ENCODE measurements at regions not wholly inside any gene's neighbourhood (a gene's known extent, or its start where the extent isn't known, plus 50 kb on each side); places are given as distances from the start of the nearest gene placed in this dataset.

DNA sequence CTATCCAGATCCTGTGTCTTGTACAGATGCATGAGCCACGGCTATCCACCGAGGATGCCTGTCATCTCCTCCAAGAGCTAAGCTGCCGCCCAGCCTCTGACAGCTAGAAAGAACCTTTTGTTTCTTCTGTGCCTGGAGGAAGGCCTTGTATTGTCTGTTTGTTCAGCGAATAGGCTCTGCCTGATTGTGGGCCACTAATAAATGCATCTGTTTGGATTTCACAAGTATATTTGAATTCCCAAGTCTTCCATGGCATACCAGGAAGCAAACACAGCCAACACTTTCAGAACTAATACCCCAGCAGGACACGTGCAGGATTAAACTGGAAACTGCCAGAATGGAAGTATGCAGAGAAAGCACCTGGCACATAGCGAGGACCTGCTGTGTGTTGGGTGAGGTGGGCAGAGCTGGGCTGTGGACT is 92.7 kb upstream of the NEURL1B start (continued):
- no peak for TF ChIP-seq NANOG (IDR thresholded peaks at IDR 0.05; ENCODE audit: borderline replicate concordance)
- no peak for TF ChIP-seq JUNB (IDR thresholded peaks at IDR 0.05; ENCODE audit: unreplicated experiment)

GRCh38 chr5:172546196-172546595 is 91.9 kb upstream of the SH3PXD2B start:
- Histone ChIP-seq H3K4me3 (no peak overlapping the region), H3K79me2 (replicated peaks; ENCODE audit: insufficient read depth) (no peaks in the 10 kb centered on the region), H3K9me2 (ENCODE audit: insufficient read depth) (no peaks in the 10 kb centered on the region), H3K4me1 (ENCODE audit: insufficient read depth) (peaks cover 4% of the 10 kb centered on the region), H3F3A (replicated peaks; ENCODE audit: low read depth) (no peaks in the 10 kb centered on the region), H4K20me1 (replicated peaks; ENCODE audit: insufficient read depth) (no peaks in the 10 kb centered on the region), H3K4me2 (no peak overlapping the region), H3K27ac (ENCODE audit: low read depth) (no peak overlapping the region), H3K27me3 (ENCODE audit: insufficient read depth) (no peaks in the 10 kb centered on the region), H3K36me3 (ENCODE audit: insufficient read depth) (no peaks in the 10 kb centered on the region), H2AFZ (no peak overlapping the region)
- no peak for DNase-seq (ENCODE audit: low spot score)
- peaks cover 9% of the 10 kb centered on the region for H3K27me3 Mint-ChIP-seq (ENCODE audit: insufficient read depth, low read depth, poor library complexity)
- no peak for ATAC-seq
- H3K9me3 Mint-ChIP-seq, result no peaks in the 10 kb centered on the region
- H3K4me3 Mint-ChIP-seq, result no peak overlapping the region
- peaks cover 7% of the 10 kb centered on the region for H3K4me1 Mint-ChIP-seq
- H3K36me3 Mint-ChIP-seq (ENCODE audit: low read depth), result no peaks in the 10 kb centered on the region
- H3K27ac Mint-ChIP-seq, result no peak overlapping the region
- TF ChIP-seq, protein P1, sequence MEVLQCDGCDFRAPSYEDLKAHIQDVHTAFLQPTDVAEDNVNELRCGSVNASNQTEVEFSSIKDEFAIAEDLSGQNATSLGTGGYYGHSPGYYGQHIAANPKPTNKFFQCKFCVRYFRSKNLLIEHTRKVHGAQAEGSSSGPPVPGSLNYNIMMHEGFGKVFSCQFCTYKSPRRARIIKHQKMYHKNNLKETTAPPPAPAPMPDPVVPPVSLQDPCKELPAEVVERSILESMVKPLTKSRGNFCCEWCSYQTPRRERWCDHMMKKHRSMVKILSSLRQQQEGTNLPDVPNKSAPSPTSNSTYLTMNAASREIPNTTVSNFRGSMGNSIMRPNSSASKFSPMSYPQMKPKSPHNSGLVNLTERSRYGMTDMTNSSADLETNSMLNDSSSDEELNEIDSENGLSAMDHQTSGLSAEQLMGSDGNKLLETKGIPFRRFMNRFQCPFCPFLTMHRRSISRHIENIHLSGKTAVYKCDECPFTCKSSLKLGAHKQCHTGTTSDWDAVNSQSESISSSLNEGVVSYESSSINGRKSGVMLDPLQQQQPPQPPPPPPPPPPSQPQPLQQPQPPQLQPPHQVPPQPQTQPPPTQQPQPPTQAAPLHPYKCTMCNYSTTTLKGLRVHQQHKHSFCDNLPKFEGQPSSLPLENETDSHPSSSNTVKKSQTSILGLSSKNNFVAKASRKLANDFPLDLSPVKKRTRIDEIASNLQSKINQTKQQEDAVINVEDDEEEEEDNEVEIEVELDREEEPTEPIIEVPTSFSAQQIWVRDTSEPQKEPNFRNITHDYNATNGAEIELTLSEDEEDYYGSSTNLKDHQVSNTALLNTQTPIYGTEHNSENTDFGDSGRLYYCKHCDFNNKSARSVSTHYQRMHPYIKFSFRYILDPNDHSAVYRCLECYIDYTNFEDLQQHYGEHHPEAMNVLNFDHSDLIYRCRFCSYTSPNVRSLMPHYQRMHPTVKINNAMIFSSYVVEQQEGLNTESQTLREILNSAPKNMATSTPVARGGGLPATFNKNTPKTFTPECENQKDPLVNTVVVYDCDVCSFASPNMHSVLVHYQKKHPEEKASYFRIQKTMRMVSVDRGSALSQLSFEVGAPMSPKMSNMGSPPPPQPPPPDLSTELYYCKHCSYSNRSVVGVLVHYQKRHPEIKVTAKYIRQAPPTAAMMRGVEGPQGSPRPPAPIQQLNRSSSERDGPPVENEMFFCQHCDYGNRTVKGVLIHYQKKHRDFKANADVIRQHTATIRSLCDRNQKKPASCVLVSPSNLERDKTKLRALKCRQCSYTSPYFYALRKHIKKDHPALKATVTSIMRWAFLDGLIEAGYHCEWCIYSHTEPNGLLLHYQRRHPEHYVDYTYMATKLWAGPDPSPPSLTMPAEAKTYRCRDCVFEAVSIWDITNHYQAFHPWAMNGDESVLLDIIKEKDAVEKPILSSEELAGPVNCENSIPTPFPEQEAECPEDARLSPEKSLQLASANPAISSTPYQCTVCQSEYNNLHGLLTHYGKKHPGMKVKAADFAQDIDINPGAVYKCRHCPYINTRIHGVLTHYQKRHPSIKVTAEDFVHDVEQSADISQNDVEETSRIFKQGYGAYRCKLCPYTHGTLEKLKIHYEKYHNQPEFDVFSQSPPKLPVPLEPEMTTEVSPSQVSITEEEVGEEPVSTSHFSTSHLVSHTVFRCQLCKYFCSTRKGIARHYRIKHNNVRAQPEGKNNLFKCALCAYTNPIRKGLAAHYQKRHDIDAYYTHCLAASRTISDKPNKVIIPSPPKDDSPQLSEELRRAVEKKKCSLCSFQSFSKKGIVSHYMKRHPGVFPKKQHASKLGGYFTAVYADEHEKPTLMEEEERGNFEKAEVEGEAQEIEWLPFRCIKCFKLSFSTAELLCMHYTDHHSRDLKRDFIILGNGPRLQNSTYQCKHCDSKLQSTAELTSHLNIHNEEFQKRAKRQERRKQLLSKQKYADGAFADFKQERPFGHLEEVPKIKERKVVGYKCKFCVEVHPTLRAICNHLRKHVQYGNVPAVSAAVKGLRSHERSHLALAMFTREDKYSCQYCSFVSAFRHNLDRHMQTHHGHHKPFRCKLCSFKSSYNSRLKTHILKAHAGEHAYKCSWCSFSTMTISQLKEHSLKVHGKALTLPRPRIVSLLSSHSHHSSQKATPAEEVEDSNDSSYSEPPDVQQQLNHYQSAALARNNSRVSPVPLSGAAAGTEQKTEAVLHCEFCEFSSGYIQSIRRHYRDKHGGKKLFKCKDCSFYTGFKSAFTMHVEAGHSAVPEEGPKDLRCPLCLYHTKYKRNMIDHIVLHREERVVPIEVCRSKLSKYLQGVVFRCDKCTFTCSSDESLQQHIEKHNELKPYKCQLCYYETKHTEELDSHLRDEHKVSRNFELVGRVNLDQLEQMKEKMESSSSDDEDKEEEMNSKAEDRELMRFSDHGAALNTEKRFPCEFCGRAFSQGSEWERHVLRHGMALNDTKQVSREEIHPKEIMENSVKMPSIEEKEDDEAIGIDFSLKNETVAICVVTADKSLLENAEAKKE (CRISPR knock-in tag; IDR thresholded peaks at IDR 0.05), result no peak
- TF ChIP-seq EZH2phosphoT487 (IDR thresholded peaks at IDR 0.05; ENCODE audit: unreplicated experiment) (no peak), ZNF331 (CRISPR knock-in tag; IDR thresholded peaks at IDR 0.05; ENCODE audit: low read depth) (no peak)
